H7 (cell line): ENCODE measurements at regions not wholly inside any gene's neighbourhood (a gene's known extent, or its start where the extent isn't known, plus 50 kb on each side); places are given as distances from the start of the nearest gene placed in this dataset.

Experiments used
- DNase-seq: peaks from one replicate; pipeline ENCODE4 v3.0.0; 2012
- H3K27me3 ChIP-seq: 2 replicates; pipeline ENCODE4 v1.6.0; 2011; ENCODE audit warnings: mild to moderate bottlenecking, low read length; ENCODE audit not compliant: control insufficient read depth, insufficient read depth
- H3K36me3 ChIP-seq: replicated peaks from 2 replicates; pipeline ENCODE4 v1.5.1; 2011; ENCODE audit warnings: low read length; ENCODE audit not compliant: control insufficient read depth, insufficient read depth
- H3K4me3 ChIP-seq: 2 replicates; pipeline ENCODE4 v1.5.1; 2011; ENCODE audit warnings: low read depth, mild to moderate bottlenecking, control low read depth, low read length, moderate library complexity; ENCODE audit not compliant: insufficient read depth

- Histone ChIP-seq H3K4me3 (no peak overlapping the region), H3K27me3 (no peaks in the 10 kb centered on the region), H3K36me3 (no peaks in the 10 kb centered on the region)
- no peak for DNase-seq
Measured at GRCh38 chr2:78457269-78457668, 568.2 kb upstream of the REG3G start.

GRCh38 chr2:78465707-78466106 is 559.8 kb upstream of the REG3G start:
- Histone ChIP-seq H3K27me3 (no peaks in the 10 kb centered on the region), H3K36me3 (no peaks in the 10 kb centered on the region), H3K4me3 (no peak overlapping the region)
- DNase-seq = no peak

GRCh38 chr2:78476619-78477229 is 548.8 kb upstream of the REG3G start:
- Histone ChIP-seq H3K27me3 (no peaks in the 10 kb centered on the region), H3K4me3 (no peak overlapping the region), H3K36me3 (no peaks in the 10 kb centered on the region)
- DNase-seq = no peak

- Histone ChIP-seq H3K36me3 (no peaks in the 10 kb centered on the region), H3K4me3 (no peak overlapping the region), H3K27me3 (no peaks in the 10 kb centered on the region)
- DNase-seq = no peak
Measured at GRCh38 chr2:78486565-78486964, 538.9 kb upstream of the REG3G start.

- H3K27me3 ChIP-seq = no peaks in the 10 kb centered on the region
- no peak for DNase-seq
Measured at GRCh38 chr2:78498125-78498524, 527.4 kb upstream of the REG3G start.

GRCh38 chr2:78506301-78506700 is 519.2 kb upstream of the REG3G start:
- no peaks in the 10 kb centered on the region for H3K36me3 ChIP-seq
- no peak overlapping the region for H3K4me3 ChIP-seq
- no peaks in the 10 kb centered on the region for H3K27me3 ChIP-seq

More at GRCh38 chr2:78498125-78498524, 527.4 kb upstream of the REG3G start:
- Histone ChIP-seq H3K4me3 (no peak overlapping the region), H3K36me3 (no peaks in the 10 kb centered on the region)

GRCh38 chr2:78521938-78522337 is 503.6 kb upstream of the REG3G start:
- H3K4me3 ChIP-seq = no peak overlapping the region
- no peak for DNase-seq
- no peaks in the 10 kb centered on the region for H3K36me3 ChIP-seq
- H3K27me3 ChIP-seq = no peaks in the 10 kb centered on the region

More at GRCh38 chr2:78506301-78506700, 519.2 kb upstream of the REG3G start:
- no peak for DNase-seq

- Histone ChIP-seq H3K27me3 (no peaks in the 10 kb centered on the region), H3K4me3 (no peak overlapping the region), H3K36me3 (no peaks in the 10 kb centered on the region)
- peak; percentile 28 for DNase-seq
Measured at GRCh38 chr2:78532762-78533379, 492.6 kb upstream of the REG3G start.

GRCh38 chr2:78535395-78535794 is 490.1 kb upstream of the REG3G start:
- Histone ChIP-seq H3K36me3 (no peaks in the 10 kb centered on the region), H3K4me3 (no peak overlapping the region), H3K27me3 (no peaks in the 10 kb centered on the region)
- DNase-seq = no peak

- H3K4me3 ChIP-seq = no peak overlapping the region
- DNase-seq = no peak
- no peaks in the 10 kb centered on the region for H3K36me3 ChIP-seq
- H3K27me3 ChIP-seq = no peaks in the 10 kb centered on the region
Measured at GRCh38 chr2:78538322-78538721, 487.2 kb upstream of the REG3G start.

- H3K4me3 ChIP-seq = no peak overlapping the region
- peak; percentile 14 for DNase-seq
- H3K36me3 ChIP-seq = no peaks in the 10 kb centered on the region
- H3K27me3 ChIP-seq = no peaks in the 10 kb centered on the region
Measured at GRCh38 chr2:78540255-78540654, 485.2 kb upstream of the REG3G start.

- Histone ChIP-seq H3K4me3 (no peak overlapping the region), H3K27me3 (no peaks in the 10 kb centered on the region), H3K36me3 (no peaks in the 10 kb centered on the region)
- DNase-seq = no peak
Measured at GRCh38 chr2:78541088-78541450, 484.4 kb upstream of the REG3G start.

- Histone ChIP-seq H3K36me3 (no peaks in the 10 kb centered on the region), H3K27me3 (no peaks in the 10 kb centered on the region), H3K4me3 (peak overlapping the region; percentile 2; the same call in 1 of the 2 replicates)
- no peak for DNase-seq
Measured at GRCh38 chr2:78541451-78542267, 483.8 kb upstream of the REG3G start.

- H3K27me3 ChIP-seq = no peaks in the 10 kb centered on the region
Measured at GRCh38 chr2:78546843-78547242, 478.7 kb upstream of the REG3G start.

GRCh38 chr2:78549766-78550165 is 475.7 kb upstream of the REG3G start:
- Histone ChIP-seq H3K4me3 (no peak overlapping the region), H3K36me3 (no peaks in the 10 kb centered on the region), H3K27me3 (no peaks in the 10 kb centered on the region)
- no peak for DNase-seq

More at GRCh38 chr2:78546843-78547242, 478.7 kb upstream of the REG3G start:
- no peak for DNase-seq
- H3K36me3 ChIP-seq = no peaks in the 10 kb centered on the region
- H3K4me3 ChIP-seq = no peak overlapping the region
